ENCODE measurements at regions not wholly inside any gene's neighbourhood (a gene's known extent, or its start where the extent isn't known, plus 50 kb on each side); places are given as distances from the start of the nearest gene placed in this dataset.

DNA sequence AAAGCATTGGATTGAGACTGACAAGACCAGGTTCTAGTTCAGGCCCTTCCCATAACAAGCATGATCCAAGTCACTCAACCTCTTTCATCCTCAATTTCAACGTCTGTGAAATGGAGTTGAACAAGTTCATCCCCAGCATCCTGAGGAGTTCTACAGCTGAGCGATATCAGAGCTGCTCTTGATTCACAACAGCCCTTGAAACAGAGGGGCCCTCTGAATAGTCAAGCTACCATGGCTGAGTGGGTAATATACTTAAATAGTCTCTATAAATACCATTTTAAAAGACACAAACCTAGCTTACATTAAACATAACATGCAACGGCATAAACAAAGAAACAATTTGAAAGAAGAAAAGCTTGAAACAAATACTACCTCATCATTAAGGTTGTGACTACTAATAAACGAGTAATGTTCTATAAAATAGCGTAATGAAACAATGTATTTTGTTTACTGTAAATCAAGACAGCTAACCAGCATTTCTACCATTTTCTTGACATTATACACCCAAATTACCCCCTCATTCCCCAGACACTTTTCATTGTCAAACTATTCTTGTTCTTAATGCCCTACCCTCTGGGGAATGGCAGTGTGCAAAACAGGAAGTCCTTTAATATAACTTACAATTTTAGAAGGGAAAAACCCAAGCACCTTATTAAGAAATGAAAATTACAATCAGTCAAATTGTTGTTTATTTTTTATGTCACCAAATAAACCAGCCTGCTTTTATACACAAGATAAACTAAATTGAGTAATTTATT is 202.3 kb downstream of the PARM1 start:
- TF ChIP-seq DACH1 (IDR thresholded peaks at IDR 0.05; ENCODE audit: partially characterized antibody) (no peak), ZNF143 (CRISPR knock-in tag; IDR thresholded peaks at IDR 0.05) (no peak), CC2D1A (IDR thresholded peaks at IDR 0.05) (no peak), ZNF347 (CRISPR knock-in tag; IDR thresholded peaks at IDR 0.05; ENCODE audit: low read depth) (no peak), SIRT6 (IDR thresholded peaks at IDR 0.05; ENCODE audit: low read depth, low read length) (no peak), EZH2 (IDR thresholded peaks at IDR 0.05; ENCODE audit: borderline replicate concordance, low read depth, low read length) (no peak), USF2 (CRISPR knock-in tag; IDR thresholded peaks at IDR 0.05) (no peak)
- TF ChIP-seq, protein P1, sequence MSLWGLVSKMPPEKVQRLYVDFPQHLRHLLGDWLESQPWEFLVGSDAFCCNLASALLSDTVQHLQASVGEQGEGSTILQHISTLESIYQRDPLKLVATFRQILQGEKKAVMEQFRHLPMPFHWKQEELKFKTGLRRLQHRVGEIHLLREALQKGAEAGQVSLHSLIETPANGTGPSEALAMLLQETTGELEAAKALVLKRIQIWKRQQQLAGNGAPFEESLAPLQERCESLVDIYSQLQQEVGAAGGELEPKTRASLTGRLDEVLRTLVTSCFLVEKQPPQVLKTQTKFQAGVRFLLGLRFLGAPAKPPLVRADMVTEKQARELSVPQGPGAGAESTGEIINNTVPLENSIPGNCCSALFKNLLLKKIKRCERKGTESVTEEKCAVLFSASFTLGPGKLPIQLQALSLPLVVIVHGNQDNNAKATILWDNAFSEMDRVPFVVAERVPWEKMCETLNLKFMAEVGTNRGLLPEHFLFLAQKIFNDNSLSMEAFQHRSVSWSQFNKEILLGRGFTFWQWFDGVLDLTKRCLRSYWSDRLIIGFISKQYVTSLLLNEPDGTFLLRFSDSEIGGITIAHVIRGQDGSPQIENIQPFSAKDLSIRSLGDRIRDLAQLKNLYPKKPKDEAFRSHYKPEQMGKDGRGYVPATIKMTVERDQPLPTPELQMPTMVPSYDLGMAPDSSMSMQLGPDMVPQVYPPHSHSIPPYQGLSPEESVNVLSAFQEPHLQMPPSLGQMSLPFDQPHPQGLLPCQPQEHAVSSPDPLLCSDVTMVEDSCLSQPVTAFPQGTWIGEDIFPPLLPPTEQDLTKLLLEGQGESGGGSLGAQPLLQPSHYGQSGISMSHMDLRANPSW (CRISPR knock-in tag; IDR thresholded peaks at IDR 0.05) = no peak
- TF ChIP-seq, protein P2, sequence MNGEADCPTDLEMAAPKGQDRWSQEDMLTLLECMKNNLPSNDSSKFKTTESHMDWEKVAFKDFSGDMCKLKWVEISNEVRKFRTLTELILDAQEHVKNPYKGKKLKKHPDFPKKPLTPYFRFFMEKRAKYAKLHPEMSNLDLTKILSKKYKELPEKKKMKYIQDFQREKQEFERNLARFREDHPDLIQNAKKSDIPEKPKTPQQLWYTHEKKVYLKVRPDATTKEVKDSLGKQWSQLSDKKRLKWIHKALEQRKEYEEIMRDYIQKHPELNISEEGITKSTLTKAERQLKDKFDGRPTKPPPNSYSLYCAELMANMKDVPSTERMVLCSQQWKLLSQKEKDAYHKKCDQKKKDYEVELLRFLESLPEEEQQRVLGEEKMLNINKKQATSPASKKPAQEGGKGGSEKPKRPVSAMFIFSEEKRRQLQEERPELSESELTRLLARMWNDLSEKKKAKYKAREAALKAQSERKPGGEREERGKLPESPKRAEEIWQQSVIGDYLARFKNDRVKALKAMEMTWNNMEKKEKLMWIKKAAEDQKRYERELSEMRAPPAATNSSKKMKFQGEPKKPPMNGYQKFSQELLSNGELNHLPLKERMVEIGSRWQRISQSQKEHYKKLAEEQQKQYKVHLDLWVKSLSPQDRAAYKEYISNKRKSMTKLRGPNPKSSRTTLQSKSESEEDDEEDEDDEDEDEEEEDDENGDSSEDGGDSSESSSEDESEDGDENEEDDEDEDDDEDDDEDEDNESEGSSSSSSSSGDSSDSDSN (IDR thresholded peaks at IDR 0.05; ENCODE audit: borderline replicate concordance in 1 of 2, low read depth in 2 of 2, low read length in 2 of 2) = no peak
